ENCODE measurements at regions not wholly inside any gene's neighbourhood (a gene's known extent, or its start where the extent isn't known, plus 50 kb on each side); places are given as distances from the start of the nearest gene placed in this dataset.

DNA sequence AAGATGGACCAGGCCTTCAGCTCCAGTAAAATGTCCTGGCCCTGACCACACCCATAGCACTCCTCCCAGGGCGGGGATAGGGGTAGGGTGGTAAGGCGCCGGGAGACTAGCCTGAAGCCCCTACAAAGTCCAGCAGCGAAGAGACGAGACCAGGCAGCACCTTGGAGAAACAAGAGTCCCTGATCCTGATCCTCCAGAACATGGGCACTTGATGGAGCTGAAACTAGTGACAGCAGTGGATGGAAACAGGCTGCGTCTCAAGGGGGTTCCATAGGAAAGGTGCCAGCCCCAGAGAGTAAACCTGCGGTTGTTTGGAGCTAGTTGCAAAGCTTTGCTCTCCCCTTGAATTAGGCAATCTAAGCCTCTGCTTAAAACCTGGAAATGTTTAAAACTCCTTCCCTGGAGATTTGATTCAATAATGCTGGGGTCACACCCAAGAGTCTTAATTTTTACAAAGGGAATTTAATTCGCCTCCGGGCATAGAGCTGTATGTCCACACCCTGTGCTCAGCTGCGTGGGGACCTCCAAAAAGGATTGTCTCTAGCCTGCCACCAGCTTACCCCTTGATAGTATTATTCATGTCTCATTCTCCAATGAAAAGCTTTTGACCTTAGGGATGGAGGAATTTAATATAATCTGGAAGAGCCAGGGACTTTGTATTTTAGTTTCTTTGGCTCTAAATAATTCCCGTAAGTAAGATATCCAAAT, 258.6 kb downstream of the PMP22 start:
- ATAC-seq (replicated peaks) = no peak
- H3K9me3 Mint-ChIP-seq = peaks cover 0 to 1% of the 10 kb centered on the region in 2 donors
- no peaks in the 10 kb centered on the region for H3K4me1 Mint-ChIP-seq
- no peak for DNase-seq
- H3K36me3 Mint-ChIP-seq = no peaks in the 10 kb centered on the region
- H3K27me3 Mint-ChIP-seq = peaks cover 0 to 2% of the 10 kb centered on the region in 2 donors
- H3K27ac Mint-ChIP-seq = no peak overlapping the region
- H3K4me3 Mint-ChIP-seq = no peak overlapping the region

DNA sequence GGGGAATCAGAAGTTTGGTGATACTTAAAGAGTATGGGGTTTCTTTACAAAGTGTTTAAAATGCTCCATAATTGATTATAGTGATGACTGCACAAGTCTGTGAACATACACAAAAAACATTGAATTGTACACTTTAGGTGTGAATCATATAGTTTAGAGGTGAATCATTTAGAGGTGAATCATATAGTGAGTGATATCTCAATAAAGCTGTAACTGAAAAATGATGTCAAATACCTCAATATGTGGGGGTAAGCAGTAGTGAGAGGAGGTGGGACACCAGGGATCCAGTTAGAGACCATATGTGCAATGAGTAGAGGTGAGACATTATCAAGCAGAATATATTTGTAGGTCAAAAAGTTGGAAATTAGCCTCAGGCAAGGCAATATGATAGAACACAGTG, 264.5 kb downstream of the PMP22 start:
- no peak overlapping the region for H3K27ac Mint-ChIP-seq
- no peaks in the 10 kb centered on the region for H3K4me1 Mint-ChIP-seq
- H3K9me3 Mint-ChIP-seq = peaks cover 0 to 2% of the 10 kb centered on the region in 2 donors
- no peaks in the 10 kb centered on the region for H3K36me3 Mint-ChIP-seq
- DNase-seq (no peak), ATAC-seq (replicated peaks) (no peak)
- peaks cover 8 to 11% of the 10 kb centered on the region in 2 donors for H3K27me3 Mint-ChIP-seq
- H3K4me3 Mint-ChIP-seq = no peak overlapping the region

DNA sequence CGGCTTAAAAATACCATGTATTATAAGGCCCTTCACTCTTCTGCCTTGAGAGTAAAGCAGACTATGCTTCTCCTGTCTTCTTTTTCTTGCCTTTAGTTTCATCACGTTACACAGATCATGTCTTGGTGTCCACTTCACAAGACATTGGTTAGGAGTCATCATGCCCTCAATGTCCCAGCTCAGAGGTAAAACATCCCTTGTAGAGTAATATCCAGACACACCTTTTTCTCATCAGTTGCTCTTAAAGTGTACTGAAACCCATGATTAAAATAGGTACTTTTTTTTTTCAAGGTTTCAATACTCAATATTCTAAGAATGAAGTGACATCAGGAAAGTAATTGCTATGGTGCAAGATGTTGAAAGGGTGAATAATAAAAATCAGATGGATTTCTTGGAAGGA, 267.8 kb downstream of the PMP22 start:
- H3K9me3 Mint-ChIP-seq = peaks cover 0 to 3% of the 10 kb centered on the region in 2 donors
- H3K27ac Mint-ChIP-seq = no peak overlapping the region
- ATAC-seq (replicated peaks) = no peak

DNA sequence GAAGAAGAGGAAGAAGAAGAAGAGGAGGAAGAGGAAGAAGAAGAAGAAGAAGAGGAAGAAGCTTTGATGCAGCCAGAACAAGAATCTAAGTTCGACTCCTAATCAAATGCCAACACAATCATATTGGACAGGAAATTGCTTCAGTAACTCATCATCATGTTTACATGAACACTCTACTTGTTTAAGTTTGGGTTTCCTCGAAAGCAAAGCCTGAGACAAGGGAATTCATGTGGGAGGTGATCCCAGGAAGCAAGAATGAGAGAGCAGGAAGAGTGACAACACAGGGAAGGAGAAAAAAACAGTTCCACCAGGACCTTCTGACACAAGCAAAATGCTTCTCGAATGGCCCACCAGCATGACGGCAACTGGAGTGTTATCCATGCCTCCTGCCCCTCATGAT, 279.0 kb downstream of the PMP22 start:
- no peak for DNase-seq
- no peak for ATAC-seq (replicated peaks)
- no peaks in the 10 kb centered on the region for H3K36me3 Mint-ChIP-seq
- H3K27ac Mint-ChIP-seq = no peak overlapping the region
- H3K4me3 Mint-ChIP-seq = no peak overlapping the region
- H3K4me1 Mint-ChIP-seq = no peaks in the 10 kb centered on the region
- peaks cover 0 to 1% of the 10 kb centered on the region in 2 donors for H3K9me3 Mint-ChIP-seq
- peaks cover 0 to 6% of the 10 kb centered on the region in 2 donors for H3K27me3 Mint-ChIP-seq

More for the DNA sequence above, 267.8 kb downstream of the PMP22 start:
- Mint-ChIP-seq H3K27me3 (peaks cover 8 to 11% of the 10 kb centered on the region in 2 donors), H3K4me3 (no peak overlapping the region), H3K36me3 (no peaks in the 10 kb centered on the region), H3K4me1 (no peaks in the 10 kb centered on the region)
- no peak for DNase-seq

DNA sequence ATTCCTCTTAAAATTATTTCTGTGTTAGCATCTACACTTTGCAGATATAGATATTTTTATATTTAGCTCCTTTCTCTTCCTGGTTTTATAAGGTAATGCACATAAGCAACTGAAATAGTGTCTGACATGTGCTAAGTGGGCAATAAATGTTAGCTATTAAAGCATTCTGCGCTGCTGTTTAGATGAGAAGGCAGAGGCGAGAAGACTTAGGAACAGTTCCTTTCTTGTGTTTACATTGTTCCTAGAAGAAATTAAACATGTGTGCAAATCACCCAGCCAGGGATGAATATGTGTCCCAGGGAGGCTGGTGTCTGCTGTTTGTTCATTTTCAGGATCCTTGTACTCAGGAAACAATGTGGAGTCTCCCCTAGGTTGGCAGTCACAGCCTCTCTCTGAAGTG, 292.3 kb downstream of the PMP22 start:
- Mint-ChIP-seq H3K27me3 (peaks cover 9 to 22% of the 10 kb centered on the region in 2 donors), H3K27ac (no peak overlapping the region), H3K36me3 (peaks cover 0 to 5% of the 10 kb centered on the region in 2 donors), H3K4me1 (no peaks in the 10 kb centered on the region), H3K9me3 (peaks cover 19 to 20% of the 10 kb centered on the region in 2 donors), H3K4me3 (no peak overlapping the region)
- DNase-seq (no peak), ATAC-seq (replicated peaks) (no peak)

DNA sequence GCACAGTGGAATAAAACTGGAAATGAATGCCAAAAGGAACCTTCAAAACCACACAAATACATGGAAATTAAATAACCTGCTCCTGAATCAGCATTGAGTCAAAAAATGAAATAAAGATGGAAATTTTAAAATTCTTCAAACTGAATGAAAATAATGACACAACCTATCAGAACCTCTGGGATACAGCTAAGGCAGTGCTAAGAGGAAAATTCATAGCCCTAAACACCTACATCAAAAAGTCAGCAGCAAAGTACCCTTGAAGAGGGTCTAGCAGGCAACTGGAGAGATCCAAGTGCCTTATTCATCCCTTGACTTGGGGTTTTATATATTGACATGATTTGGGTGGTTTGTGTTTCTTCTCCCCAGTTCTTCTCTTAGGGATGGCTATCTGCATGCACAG, 294.1 kb downstream of the PMP22 start:
- Mint-ChIP-seq H3K4me1 (no peaks in the 10 kb centered on the region), H3K9me3 (peaks cover 19 to 20% of the 10 kb centered on the region in 2 donors), H3K4me3 (no peak overlapping the region), H3K27me3 (peaks cover 9 to 15% of the 10 kb centered on the region in 2 donors), H3K36me3 (peaks cover 0 to 5% of the 10 kb centered on the region in 2 donors), H3K27ac (no peak overlapping the region)
- ATAC-seq (replicated peaks) = no peak
- no peak for DNase-seq

DNA sequence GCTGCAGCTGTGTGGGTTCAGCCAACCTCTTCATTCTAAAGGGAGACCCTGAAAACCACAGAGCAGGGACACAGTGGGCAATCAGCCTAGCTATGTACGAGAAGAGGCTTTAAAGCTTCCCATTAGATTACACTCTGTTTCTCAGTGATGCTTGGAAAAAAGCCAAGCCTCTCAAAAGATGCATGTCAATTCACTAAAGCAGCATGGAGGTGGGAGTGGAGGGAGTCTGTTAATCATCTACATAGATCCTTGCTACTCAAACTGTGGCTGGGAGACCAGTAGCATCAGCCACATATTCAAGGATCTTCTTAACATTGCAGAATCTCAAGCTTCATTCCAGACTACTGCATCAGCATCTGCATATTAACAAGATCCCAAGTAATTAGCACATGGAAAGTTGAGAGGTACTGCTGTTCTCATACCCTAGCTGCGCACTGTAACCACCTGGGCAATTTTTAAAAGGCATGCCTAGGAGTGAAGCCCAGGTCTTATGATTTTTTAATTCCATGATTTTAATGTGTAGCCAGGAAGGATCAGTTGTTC, 305.9 kb downstream of the PMP22 start:
- Mint-ChIP-seq H3K36me3 (no peaks in the 10 kb centered on the region), H3K4me1 (no peaks in the 10 kb centered on the region), H3K27ac (no peak overlapping the region), H3K27me3 (peaks cover 0 to 4% of the 10 kb centered on the region in 2 donors), H3K4me3 (no peak overlapping the region), H3K9me3 (peaks cover 0 to 8% of the 10 kb centered on the region in 2 donors)
- ATAC-seq (replicated peaks) (no peak), DNase-seq (no peak)

DNA sequence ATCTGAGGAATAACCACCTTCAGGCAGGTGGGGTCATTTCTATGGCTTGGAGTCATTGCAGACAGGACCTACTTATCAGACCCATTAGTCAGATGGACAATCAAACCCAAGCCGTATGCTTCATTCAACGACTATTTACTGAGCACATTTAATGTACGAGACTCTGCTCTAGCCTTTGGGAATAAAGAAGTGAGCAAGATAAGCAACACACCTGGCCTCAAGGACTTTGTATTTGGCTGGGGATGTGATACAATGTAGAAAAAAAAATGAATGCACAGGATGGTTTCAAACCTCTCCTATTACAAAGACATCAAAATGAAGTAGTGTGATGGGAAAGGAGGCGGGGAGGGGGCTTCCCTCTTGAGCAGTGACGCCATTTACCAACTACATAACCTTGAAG, 311.7 kb downstream of the PMP22 start:
- no peaks in the 10 kb centered on the region for H3K4me1 Mint-ChIP-seq
- H3K27ac Mint-ChIP-seq = no peak overlapping the region
- peaks cover 4 to 14% of the 10 kb centered on the region in 2 donors for H3K27me3 Mint-ChIP-seq
- H3K36me3 Mint-ChIP-seq = no peaks in the 10 kb centered on the region
- ATAC-seq (replicated peaks) (no peak), DNase-seq (no peak)
- peaks cover 0 to 5% of the 10 kb centered on the region in 2 donors for H3K9me3 Mint-ChIP-seq
- no peak overlapping the region for H3K4me3 Mint-ChIP-seq

DNA sequence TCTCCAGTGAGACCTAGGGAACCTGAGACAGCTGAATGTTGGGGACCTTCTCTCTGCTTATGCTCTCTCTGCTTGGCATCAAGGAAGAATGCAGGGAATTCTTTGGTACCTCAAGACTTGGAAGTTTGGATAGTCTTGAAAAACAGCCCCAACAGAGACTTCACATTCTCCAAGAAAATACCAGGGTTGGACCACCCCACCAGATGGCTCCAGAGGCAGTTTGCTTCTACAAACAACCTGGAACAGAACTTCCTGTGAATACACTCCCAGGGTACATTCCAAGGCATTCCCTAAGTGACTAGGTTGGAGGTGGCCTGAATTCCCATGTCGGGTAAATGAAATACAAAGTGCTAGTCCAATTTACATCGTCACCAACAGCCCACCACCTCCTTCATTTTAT, 314.4 kb downstream of the PMP22 start:
- H3K27me3 Mint-ChIP-seq = peaks cover 4 to 20% of the 10 kb centered on the region in 2 donors
- H3K36me3 Mint-ChIP-seq = no peaks in the 10 kb centered on the region
- no peak overlapping the region for H3K27ac Mint-ChIP-seq
- H3K4me1 Mint-ChIP-seq = no peaks in the 10 kb centered on the region
- DNase-seq (no peak), ATAC-seq (replicated peaks) (no peak)
- H3K9me3 Mint-ChIP-seq = peaks cover 0 to 4% of the 10 kb centered on the region in 2 donors
- no peak overlapping the region for H3K4me3 Mint-ChIP-seq

DNA sequence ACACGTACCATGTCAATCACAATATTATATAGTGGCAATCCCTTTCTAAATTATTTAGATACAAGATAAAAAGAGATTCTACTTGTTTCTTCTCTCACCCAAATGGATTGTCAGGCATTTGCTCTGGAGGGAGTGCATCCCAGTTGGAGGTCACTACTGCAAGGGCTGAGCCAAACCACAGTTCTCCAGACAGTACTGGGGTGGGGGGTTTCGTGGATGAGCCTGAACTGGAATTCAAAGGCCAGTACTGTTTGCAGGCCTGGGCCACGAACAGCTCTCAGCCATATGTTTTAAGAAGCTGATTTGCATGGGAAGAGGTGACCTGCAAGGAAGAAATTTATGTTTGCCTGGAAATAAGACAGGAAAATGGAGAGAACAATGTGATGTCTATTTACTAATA, 314.9 kb downstream of the PMP22 start:
- Mint-ChIP-seq H3K4me1 (no peaks in the 10 kb centered on the region), H3K4me3 (no peak overlapping the region), H3K36me3 (no peaks in the 10 kb centered on the region), H3K9me3 (peaks cover 0 to 6% of the 10 kb centered on the region in 2 donors), H3K27me3 (peaks cover 4 to 20% of the 10 kb centered on the region in 2 donors), H3K27ac (no peak overlapping the region)
- no peak for ATAC-seq (replicated peaks)
- DNase-seq = no peak

DNA sequence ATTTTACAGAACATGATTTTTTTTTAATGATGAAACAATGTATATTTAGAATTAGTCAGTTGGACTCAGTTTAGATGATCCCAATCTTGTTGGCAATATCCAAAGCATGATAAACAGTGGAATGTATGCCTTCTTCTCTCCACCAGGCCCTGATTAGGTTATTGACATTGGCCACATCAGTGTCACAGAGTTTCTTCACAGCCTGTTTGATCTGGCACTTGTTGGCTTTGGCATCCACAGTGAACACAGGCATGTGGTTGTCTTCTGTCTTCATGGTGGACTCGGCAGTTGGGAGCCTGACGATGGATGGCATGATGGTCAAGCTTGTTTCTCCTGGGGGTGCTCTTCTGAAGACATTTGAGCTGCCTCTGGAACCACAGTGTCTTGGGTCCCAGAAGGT, 317.5 kb downstream of the PMP22 start:
- Mint-ChIP-seq H3K36me3 (no peaks in the 10 kb centered on the region), H3K27me3 (peaks cover 7 to 18% of the 10 kb centered on the region in 2 donors), H3K4me3 (no peak overlapping the region), H3K4me1 (no peaks in the 10 kb centered on the region), H3K9me3 (peaks cover 0 to 2% of the 10 kb centered on the region in 2 donors), H3K27ac (no peak overlapping the region)
- ATAC-seq (replicated peaks) (no peak), DNase-seq (no peak)

DNA sequence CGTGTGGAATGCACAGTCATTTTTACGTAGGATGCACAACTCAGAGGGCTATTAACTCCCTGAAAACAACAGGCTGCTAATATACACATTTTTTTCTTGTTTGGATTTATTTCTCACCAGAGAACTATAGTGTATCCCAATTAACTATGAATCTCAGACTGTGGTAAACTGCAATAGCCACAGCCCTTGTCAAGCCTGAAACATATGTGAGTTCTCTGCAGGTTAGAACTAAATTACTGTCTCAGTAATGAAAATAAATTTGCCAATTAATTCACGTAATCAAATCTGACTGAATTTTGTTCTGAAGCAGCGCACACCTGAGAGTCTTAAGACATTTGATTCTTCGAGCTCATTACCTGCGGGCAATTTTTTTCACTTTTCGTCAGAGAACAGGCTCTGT, 318.6 kb downstream of the PMP22 start:
- ATAC-seq (replicated peaks) (no peak), DNase-seq (no peak)
- Mint-ChIP-seq H3K9me3 (peaks cover 0 to 2% of the 10 kb centered on the region in 2 donors), H3K27me3 (peaks cover 9 to 20% of the 10 kb centered on the region in 2 donors), H3K27ac (no peak overlapping the region), H3K4me3 (no peak overlapping the region), H3K4me1 (no peaks in the 10 kb centered on the region), H3K36me3 (no peaks in the 10 kb centered on the region)

DNA sequence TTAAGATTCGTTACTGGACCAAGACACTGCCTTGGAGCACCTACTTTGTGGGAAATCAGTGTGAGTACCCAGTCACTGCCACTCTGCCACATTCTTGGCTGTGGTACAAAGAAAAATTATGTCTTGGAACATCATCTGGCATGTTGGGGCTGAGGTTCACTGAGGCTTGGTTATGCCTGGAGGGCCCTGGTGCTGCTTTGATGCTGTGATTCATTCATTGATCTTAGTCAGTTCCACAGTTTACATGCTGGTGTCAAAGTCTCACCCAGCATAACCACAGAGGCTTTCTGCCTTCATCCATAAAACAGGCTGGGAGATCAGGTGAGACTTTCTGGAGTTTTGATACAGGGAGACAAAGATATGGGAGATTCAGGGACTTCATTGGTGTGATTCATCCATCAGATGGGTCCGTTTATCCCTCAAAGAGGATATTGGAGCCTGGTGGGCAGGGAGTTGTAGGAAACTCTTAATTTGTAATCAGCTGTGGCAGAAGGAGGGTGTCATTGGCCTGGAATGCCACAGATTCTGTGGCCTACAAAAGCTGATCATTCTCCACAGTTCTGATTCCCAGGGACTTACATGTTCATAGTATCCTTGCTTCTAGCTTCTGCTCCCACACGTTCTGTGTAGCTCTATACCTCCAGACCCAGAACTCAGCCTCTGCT, 322.5 kb downstream of the PMP22 start:
- peaks cover 0 to 2% of the 10 kb centered on the region in 2 donors for H3K9me3 Mint-ChIP-seq
- ATAC-seq (replicated peaks) (no peak), DNase-seq (no peak)
- H3K27ac Mint-ChIP-seq = no peak overlapping the region
- no peaks in the 10 kb centered on the region for H3K36me3 Mint-ChIP-seq
- H3K4me1 Mint-ChIP-seq = no peaks in the 10 kb centered on the region
- H3K27me3 Mint-ChIP-seq = peaks cover 20 to 22% of the 10 kb centered on the region in 2 donors
- H3K4me3 Mint-ChIP-seq = no peak overlapping the region

DNA sequence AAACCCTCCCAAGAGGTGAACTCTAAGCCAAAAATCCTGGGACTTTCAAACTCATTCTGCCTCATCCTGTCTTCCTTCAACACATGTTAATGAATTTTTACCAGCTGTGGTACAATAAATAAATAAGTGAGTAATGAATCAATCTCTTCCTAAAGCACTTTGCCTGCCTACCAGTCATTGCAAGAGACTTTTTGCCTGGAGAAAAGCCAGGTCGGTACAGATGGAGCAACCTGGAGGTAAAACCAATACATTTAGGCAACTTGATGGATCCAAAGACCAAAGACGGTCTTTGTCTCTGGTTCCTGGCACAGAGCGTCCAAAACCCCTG, 324.2 kb downstream of the PMP22 start:
- peaks cover 22 to 25% of the 10 kb centered on the region in 2 donors for H3K27me3 Mint-ChIP-seq
- H3K9me3 Mint-ChIP-seq = peaks cover 0 to 2% of the 10 kb centered on the region in 2 donors
- no peak overlapping the region for H3K4me3 Mint-ChIP-seq
- H3K4me1 Mint-ChIP-seq = no peaks in the 10 kb centered on the region
- DNase-seq = no peak
- ATAC-seq (replicated peaks) = no peak
- no peak overlapping the region for H3K27ac Mint-ChIP-seq
- H3K36me3 Mint-ChIP-seq = no peaks in the 10 kb centered on the region
